Panc1 (cell line): ENCODE measurements at regions not wholly inside any gene's neighbourhood (a gene's known extent, or its start where the extent isn't known, plus 50 kb on each side); places are given as distances from the start of the nearest gene placed in this dataset.

Experiments
- POLR2AphosphoS5 ChIP-seq: IDR thresholded peaks from 2 replicates; pipeline ENCODE4 v1.6.1; 2012; ENCODE audit warnings: mild to moderate bottlenecking, low read depth, low read length, moderate library complexity
- REST ChIP-seq, 2 experiments: IDR thresholded peaks; 2 replicates each; pipeline ENCODE4 v1.6.1; 2011 to 2012; ENCODE audit warnings: low read depth in 2 of 2, control low read depth in 1 of 2, low read length in 1 of 2, mild to moderate bottlenecking in 1 of 2, moderate library complexity in 1 of 2; ENCODE audit not compliant: insufficient read depth in 1 of 2
- TF ChIP-seq, protein P1 (sequence below): fragments of 450-650 bp; IDR thresholded peaks from 2 replicates; pipeline ENCODE4 v1.5.1; 2017; ENCODE audit warnings: mild to moderate bottlenecking

DNA sequence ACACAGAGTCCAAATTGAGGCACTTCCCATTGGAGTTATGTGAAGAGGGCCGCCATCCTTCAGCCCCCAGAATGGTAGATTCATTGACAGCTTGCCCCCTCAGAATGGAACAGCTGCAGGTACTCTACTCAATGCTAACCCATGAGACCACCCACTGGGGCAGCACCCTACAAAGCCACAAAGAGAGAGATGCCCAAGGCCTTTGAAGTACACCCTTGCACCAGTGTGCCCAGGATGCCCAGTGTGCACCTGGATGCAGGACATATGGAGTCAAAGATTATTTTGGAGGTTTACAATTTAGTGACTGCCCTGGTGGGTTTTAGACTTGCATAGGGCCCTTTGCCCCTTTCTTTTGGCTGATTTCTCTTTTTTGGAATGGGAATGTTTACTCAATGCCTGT lies 933.9 kb downstream of the SLC16A7 start:
- TF ChIP-seq, protein P1, sequence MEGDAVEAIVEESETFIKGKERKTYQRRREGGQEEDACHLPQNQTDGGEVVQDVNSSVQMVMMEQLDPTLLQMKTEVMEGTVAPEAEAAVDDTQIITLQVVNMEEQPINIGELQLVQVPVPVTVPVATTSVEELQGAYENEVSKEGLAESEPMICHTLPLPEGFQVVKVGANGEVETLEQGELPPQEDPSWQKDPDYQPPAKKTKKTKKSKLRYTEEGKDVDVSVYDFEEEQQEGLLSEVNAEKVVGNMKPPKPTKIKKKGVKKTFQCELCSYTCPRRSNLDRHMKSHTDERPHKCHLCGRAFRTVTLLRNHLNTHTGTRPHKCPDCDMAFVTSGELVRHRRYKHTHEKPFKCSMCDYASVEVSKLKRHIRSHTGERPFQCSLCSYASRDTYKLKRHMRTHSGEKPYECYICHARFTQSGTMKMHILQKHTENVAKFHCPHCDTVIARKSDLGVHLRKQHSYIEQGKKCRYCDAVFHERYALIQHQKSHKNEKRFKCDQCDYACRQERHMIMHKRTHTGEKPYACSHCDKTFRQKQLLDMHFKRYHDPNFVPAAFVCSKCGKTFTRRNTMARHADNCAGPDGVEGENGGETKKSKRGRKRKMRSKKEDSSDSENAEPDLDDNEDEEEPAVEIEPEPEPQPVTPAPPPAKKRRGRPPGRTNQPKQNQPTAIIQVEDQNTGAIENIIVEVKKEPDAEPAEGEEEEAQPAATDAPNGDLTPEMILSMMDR: no peak
- TF ChIP-seq REST (IDR thresholded peaks at IDR 0.05; ENCODE audit: insufficient read depth in 1 of 2, low read depth in 2 of 2, low read length in 1 of 2) (no peak), POLR2AphosphoS5 (no peak)
